ENCODE measurements at regions not wholly inside any gene's neighbourhood (a gene's known extent, or its start where the extent isn't known, plus 50 kb on each side); places are given as distances from the start of the nearest gene placed in this dataset.

- no peaks in the 10 kb centered on the region for H3K4me1 ChIP-seq
- H3K27ac ChIP-seq, result no peak overlapping the region
- H3K9me3 ChIP-seq, result no peaks in the 10 kb centered on the region
- intact Hi-C loops (cut with DNase I; ENCODE audit: low total_unique reads), result no loop called here
- no peaks in the 10 kb centered on the region for H3K36me3 ChIP-seq
- no peak for TF ChIP-seq POLR2AphosphoS5 (IDR thresholded peaks at IDR 0.05)
- TF ChIP-seq, protein P1, sequence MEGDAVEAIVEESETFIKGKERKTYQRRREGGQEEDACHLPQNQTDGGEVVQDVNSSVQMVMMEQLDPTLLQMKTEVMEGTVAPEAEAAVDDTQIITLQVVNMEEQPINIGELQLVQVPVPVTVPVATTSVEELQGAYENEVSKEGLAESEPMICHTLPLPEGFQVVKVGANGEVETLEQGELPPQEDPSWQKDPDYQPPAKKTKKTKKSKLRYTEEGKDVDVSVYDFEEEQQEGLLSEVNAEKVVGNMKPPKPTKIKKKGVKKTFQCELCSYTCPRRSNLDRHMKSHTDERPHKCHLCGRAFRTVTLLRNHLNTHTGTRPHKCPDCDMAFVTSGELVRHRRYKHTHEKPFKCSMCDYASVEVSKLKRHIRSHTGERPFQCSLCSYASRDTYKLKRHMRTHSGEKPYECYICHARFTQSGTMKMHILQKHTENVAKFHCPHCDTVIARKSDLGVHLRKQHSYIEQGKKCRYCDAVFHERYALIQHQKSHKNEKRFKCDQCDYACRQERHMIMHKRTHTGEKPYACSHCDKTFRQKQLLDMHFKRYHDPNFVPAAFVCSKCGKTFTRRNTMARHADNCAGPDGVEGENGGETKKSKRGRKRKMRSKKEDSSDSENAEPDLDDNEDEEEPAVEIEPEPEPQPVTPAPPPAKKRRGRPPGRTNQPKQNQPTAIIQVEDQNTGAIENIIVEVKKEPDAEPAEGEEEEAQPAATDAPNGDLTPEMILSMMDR (IDR thresholded peaks at IDR 0.05 in 8 of 11, conservative IDR thresholded peaks at IDR 0.05 in 3 of 11), result no peak
- no peak for DNase-seq
- WGBS, 5 donors, result 79 to 84% (median 83%) methylated on average over 2 of the region's 2 CpGs
- H3K4me3 ChIP-seq, result no peak overlapping the region
- H3K27me3 ChIP-seq (replicated peaks in 1 of 7), result no peaks in the 10 kb centered on the region
Measured at GRCh38 chr1:218705391-218705790, 360.3 kb downstream of the TGFB2 start.

DNA sequence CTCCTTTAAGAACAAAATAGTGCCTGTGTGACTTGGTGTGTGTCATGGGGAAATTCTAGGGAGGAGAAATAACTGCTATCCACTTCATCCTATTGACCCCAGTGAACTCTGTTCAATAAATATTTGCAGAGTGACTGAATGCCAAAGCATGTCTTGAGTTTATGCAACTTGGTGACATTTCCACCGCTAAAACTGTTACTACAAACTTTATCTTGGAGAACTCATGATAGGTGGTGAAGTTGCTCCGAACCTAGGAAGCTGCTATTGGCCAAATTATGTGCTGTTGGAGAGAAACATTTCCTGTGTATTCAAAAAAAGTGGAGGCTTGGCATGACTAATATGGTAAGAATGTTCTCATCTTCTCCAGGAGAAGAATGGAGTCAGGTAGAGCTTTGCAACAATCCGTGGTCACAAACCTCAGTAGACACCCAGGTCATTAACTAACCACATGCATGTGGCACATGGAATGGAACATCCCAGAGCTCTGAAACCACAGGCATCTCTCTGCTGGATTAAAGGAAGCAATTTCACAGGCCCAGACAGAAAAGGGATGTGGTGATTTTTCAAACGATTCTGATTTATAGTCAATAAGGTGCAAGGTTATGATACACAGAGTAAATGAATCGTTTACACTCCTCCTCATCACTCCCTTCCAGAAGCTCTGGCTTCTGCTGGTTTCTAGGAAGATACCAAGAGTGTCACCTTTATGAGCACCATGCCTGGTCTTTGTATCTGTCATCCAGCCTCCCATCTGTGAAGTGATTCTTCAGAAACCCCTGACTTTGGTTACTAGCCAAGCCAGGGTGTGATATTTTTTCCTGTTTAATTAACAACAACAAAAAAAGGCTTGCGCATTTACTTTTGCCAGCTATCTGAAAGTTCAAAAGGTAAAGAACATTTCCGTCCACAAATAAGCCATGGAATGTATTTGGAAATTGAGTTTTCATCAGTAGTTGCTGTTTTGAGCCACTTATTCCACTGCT lies 361.1 kb downstream of the TGFB2 start:
- Histone ChIP-seq H3K9me3 (no peaks in the 10 kb centered on the region), H3K4me3 (no peak overlapping the region), H3K36me3 (no peaks in the 10 kb centered on the region), H3K27me3 (replicated peaks in 1 of 7) (no peaks in the 10 kb centered on the region), H3K27ac (no peak overlapping the region), H3K4me1 (no peaks in the 10 kb centered on the region)
- no peak for TF ChIP-seq POLR2AphosphoS5 (IDR thresholded peaks at IDR 0.05)
- TF ChIP-seq, protein P1 (IDR thresholded peaks at IDR 0.05 in 8 of 11, conservative IDR thresholded peaks at IDR 0.05 in 3 of 11), result no peak
- TF ChIP-seq POLR2A (IDR thresholded peaks at IDR 0.05), result no peak
- WGBS, 5 donors, result 54 to 64% (median 58%) methylated on average over 7 of the region's 7 CpGs
- no peak for DNase-seq
- intact Hi-C loops (cut with DNase I; ENCODE audit: low total_unique reads), result no loop called here

- Histone ChIP-seq H3K27me3 (replicated peaks in 1 of 7) (no peaks in the 10 kb centered on the region), H3K4me3 (no peak overlapping the region), H3K4me1 (no peaks in the 10 kb centered on the region), H3K9me3 (peaks cover 0 to 5% (median 0%) of the 10 kb centered on the region in 8 donors), H3K36me3 (no peaks in the 10 kb centered on the region), H3K27ac (no peak overlapping the region)
- TF ChIP-seq POLR2AphosphoS5 (IDR thresholded peaks at IDR 0.05), result no peak
- TF ChIP-seq POLR2A (IDR thresholded peaks at IDR 0.05), result no peak
- TF ChIP-seq, protein P1 (IDR thresholded peaks at IDR 0.05 in 8 of 11, conservative IDR thresholded peaks at IDR 0.05 in 3 of 11), result no peak
- WGBS, 5 donors, result 46 to 82% (median 56%) methylated on average over 1 of the region's 1 CpG
- intact Hi-C loops (cut with DNase I; ENCODE audit: low total_unique reads), result no loop called here
- DNase-seq, result no peak
Measured at GRCh38 chr1:218711001-218711400, 365.9 kb downstream of the TGFB2 start.

DNA sequence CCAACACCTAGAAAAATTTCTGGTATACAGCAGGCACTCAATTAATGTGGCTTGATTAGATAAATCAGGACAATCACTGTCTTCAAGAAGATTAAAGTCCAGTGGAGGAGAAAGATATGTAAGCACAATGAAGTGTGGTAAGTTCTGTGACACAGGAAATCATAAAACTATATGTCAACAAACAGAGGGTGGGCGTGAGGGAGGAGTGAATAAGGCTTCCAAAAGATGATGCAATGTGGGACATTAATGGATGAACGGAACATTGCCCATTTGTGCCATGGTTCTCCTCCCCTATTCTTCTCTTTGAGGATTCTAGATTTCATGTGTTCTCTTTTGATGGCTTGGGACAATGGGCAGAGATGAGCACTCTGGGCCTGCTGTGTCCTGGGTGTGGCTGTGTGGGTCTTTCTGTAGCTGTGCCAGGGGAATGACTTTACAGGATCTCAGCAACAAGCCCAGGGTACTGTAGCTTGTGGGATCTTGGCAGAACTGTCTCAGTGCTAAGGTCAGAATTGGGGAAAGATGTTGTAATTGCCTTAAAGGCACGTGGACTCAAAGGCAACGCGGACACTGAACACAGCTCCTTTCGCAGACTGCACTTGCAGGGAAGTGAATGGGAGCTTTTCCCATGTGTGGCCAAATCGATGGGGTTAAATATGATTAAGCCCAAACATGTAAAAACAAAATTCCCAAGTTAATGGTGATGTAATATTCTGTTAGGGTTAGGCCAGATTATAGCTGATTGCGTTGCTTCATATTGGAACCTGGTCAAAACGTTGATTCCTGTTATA lies 366.9 kb downstream of the TGFB2 start:
- H3K27ac ChIP-seq, result no peak overlapping the region
- no peak for DNase-seq
- no peak overlapping the region for H3K4me3 ChIP-seq
- 74 to 85% (median 78%) methylated on average over 9 of the region's 9 CpGs for WGBS, 5 donors
- H3K4me1 ChIP-seq, result no peaks in the 10 kb centered on the region
- no peaks in the 10 kb centered on the region for H3K27me3 ChIP-seq (replicated peaks in 1 of 7)
- intact Hi-C loops (cut with DNase I; ENCODE audit: low total_unique reads), result no loop called here
- no peak for TF ChIP-seq POLR2A (IDR thresholded peaks at IDR 0.05)
- no peak for TF ChIP-seq POLR2AphosphoS5 (IDR thresholded peaks at IDR 0.05)
- TF ChIP-seq, protein P1 (IDR thresholded peaks at IDR 0.05 in 8 of 11, conservative IDR thresholded peaks at IDR 0.05 in 3 of 11), result no peak
- H3K9me3 ChIP-seq, result peaks cover 0 to 8% (median 0%) of the 10 kb centered on the region in 8 donors
- no peaks in the 10 kb centered on the region for H3K36me3 ChIP-seq
